NT2/D1 (cell line): ENCODE measurements at regions not wholly inside any gene's neighbourhood (a gene's known extent, or its start where the extent isn't known, plus 50 kb on each side); places are given as distances from the start of the nearest gene placed in this dataset.

Source experiments
- YY1 ChIP-seq: IDR thresholded peaks from 2 replicates; pipeline ENCODE4 v1.6.1; 2011; ENCODE audit not compliant: insufficient read length, insufficient read depth
- ZNF274 ChIP-seq: IDR thresholded peaks from 2 replicates; pipeline ENCODE4 v1.6.1; 2011; ENCODE audit warnings: mild to moderate bottlenecking, low read depth, low read length

- TF ChIP-seq ZNF274: no peak
- no peak for TF ChIP-seq YY1
Observed at GRCh38 chr18:66999003-66999402, 395.1 kb upstream of the CDH19 start.
